ENCODE measurements at regions not wholly inside any gene's neighbourhood (a gene's known extent, or its start where the extent isn't known, plus 50 kb on each side); places are given as distances from the start of the nearest gene placed in this dataset.

DNA sequence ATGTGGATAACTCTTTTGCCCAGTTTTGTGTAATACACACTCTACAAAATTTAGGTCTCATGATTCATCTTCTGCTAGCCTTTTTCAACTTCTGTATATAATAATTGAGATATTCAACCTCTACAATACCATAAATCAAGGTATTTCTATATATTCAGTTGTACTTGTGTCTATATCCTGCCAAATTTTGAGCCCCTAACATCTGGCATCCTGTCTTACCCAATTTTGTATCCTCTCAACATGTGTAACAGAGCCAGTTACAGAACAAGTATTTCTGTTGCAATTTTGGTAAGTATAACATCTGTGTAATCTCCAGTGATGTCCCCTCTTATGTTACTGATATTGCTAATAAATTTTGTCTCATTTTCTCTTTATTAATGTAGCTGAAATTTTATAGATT is 145.8 kb downstream of the TRIB2 start (continued):
- TF ChIP-seq, protein P1, sequence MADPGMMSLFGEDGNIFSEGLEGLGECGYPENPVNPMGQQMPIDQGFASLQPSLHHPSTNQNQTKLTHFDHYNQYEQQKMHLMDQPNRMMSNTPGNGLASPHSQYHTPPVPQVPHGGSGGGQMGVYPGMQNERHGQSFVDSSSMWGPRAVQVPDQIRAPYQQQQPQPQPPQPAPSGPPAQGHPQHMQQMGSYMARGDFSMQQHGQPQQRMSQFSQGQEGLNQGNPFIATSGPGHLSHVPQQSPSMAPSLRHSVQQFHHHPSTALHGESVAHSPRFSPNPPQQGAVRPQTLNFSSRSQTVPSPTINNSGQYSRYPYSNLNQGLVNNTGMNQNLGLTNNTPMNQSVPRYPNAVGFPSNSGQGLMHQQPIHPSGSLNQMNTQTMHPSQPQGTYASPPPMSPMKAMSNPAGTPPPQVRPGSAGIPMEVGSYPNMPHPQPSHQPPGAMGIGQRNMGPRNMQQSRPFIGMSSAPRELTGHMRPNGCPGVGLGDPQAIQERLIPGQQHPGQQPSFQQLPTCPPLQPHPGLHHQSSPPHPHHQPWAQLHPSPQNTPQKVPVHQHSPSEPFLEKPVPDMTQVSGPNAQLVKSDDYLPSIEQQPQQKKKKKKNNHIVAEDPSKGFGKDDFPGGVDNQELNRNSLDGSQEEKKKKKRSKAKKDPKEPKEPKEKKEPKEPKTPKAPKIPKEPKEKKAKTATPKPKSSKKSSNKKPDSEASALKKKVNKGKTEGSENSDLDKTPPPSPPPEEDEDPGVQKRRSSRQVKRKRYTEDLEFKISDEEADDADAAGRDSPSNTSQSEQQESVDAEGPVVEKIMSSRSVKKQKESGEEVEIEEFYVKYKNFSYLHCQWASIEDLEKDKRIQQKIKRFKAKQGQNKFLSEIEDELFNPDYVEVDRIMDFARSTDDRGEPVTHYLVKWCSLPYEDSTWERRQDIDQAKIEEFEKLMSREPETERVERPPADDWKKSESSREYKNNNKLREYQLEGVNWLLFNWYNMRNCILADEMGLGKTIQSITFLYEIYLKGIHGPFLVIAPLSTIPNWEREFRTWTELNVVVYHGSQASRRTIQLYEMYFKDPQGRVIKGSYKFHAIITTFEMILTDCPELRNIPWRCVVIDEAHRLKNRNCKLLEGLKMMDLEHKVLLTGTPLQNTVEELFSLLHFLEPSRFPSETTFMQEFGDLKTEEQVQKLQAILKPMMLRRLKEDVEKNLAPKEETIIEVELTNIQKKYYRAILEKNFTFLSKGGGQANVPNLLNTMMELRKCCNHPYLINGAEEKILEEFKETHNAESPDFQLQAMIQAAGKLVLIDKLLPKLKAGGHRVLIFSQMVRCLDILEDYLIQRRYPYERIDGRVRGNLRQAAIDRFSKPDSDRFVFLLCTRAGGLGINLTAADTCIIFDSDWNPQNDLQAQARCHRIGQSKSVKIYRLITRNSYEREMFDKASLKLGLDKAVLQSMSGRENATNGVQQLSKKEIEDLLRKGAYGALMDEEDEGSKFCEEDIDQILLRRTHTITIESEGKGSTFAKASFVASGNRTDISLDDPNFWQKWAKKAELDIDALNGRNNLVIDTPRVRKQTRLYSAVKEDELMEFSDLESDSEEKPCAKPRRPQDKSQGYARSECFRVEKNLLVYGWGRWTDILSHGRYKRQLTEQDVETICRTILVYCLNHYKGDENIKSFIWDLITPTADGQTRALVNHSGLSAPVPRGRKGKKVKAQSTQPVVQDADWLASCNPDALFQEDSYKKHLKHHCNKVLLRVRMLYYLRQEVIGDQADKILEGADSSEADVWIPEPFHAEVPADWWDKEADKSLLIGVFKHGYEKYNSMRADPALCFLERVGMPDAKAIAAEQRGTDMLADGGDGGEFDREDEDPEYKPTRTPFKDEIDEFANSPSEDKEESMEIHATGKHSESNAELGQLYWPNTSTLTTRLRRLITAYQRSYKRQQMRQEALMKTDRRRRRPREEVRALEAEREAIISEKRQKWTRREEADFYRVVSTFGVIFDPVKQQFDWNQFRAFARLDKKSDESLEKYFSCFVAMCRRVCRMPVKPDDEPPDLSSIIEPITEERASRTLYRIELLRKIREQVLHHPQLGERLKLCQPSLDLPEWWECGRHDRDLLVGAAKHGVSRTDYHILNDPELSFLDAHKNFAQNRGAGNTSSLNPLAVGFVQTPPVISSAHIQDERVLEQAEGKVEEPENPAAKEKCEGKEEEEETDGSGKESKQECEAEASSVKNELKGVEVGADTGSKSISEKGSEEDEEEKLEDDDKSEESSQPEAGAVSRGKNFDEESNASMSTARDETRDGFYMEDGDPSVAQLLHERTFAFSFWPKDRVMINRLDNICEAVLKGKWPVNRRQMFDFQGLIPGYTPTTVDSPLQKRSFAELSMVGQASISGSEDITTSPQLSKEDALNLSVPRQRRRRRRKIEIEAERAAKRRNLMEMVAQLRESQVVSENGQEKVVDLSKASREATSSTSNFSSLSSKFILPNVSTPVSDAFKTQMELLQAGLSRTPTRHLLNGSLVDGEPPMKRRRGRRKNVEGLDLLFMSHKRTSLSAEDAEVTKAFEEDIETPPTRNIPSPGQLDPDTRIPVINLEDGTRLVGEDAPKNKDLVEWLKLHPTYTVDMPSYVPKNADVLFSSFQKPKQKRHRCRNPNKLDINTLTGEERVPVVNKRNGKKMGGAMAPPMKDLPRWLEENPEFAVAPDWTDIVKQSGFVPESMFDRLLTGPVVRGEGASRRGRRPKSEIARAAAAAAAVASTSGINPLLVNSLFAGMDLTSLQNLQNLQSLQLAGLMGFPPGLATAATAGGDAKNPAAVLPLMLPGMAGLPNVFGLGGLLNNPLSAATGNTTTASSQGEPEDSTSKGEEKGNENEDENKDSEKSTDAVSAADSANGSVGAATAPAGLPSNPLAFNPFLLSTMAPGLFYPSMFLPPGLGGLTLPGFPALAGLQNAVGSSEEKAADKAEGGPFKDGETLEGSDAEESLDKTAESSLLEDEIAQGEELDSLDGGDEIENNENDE (IDR thresholded peaks at IDR 0.05; ENCODE audit: insufficient replicate concordance, low read length) = no peak
- TF ChIP-seq TCF12 (IDR thresholded peaks at IDR 0.05; ENCODE audit: low read depth, low read length) (no peak), SP4 (IDR thresholded peaks at IDR 0.05; ENCODE audit: low read length) (no peak), POLR2A (IDR thresholded peaks at IDR 0.05; ENCODE audit: control extremely low read depth in 1 of 2, low read depth in 2 of 2, low read length in 2 of 2) (no peak), ZNF274 (IDR thresholded peaks at IDR 0.05; ENCODE audit: borderline replicate concordance, extremely low read depth, low read length) (no peak)
- TF ChIP-seq, protein P2, sequence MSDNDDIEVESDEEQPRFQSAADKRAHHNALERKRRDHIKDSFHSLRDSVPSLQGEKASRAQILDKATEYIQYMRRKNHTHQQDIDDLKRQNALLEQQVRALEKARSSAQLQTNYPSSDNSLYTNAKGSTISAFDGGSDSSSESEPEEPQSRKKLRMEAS (IDR thresholded peaks at IDR 0.05) = no peak

Measured in H1 (cell line).